Adipocyte (in vitro differentiated cells): ENCODE measurements at regions not wholly inside any gene's neighbourhood (a gene's known extent, or its start where the extent isn't known, plus 50 kb on each side); places are given as distances from the start of the nearest gene placed in this dataset.

Source experiments
- DNase-seq: peaks from one replicate; pipeline ENCODE4 v3.0.0-alpha.2; 2015; ENCODE audit warnings: low read depth
- H3K27me3 ChIP-seq: replicated peaks from 2 replicates; pipeline ENCODE4 v1.7.0; 2013; ENCODE audit warnings: mild to moderate bottlenecking, low read length, moderate library complexity; ENCODE audit not compliant: control insufficient read depth, insufficient read depth
- H3K36me3 ChIP-seq: 2 replicates; pipeline ENCODE4 v1.7.0; 2013; ENCODE audit warnings: low read length, mild to moderate bottlenecking, moderate library complexity; ENCODE audit not compliant: control insufficient read depth, insufficient read depth, severe bottlenecking
- H3K4me1 ChIP-seq: 2 replicates; pipeline ENCODE4 v1.7.0; 2013; ENCODE audit warnings: mild to moderate bottlenecking, low read length, moderate library complexity; ENCODE audit not compliant: control insufficient read depth, insufficient read depth
- H3K4me3 ChIP-seq: 2 replicates; pipeline ENCODE4 v1.7.0; 2013; ENCODE audit warnings: mild to moderate bottlenecking, low read length, moderate library complexity
- H3K9ac ChIP-seq: 2 replicates; pipeline ENCODE4 v1.7.0; 2013; ENCODE audit warnings: mild to moderate bottlenecking, low read length, moderate library complexity
- H3K9me3 ChIP-seq: 2 replicates; pipeline ENCODE4 v1.7.0; 2013; ENCODE audit warnings: mild to moderate bottlenecking, low read length, moderate library complexity; ENCODE audit not compliant: control insufficient read depth

DNA sequence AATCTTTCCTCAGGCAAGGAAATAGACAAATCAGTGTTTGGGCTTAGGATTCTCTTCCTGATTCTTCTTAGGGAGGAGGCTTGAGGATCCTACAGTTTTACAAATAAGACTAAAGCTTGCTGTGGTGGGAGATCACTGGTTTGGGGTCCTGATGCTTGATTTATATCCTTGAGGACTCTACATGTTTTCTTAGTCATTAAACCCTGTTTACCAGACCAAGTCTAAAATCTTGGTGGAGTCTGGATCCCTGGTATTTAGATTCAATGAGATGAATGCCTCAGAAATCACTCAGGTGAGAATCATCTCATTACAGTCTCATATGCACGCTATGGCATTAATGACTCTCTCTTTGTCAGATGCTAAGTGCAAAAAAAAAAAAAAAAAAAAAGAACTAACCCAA, 304.3 kb upstream of the SALL1 start:
- no peak overlapping the region for H3K9ac ChIP-seq
- no peaks in the 10 kb centered on the region for H3K9me3 ChIP-seq
- DNase-seq: no peak
- H3K4me1 ChIP-seq: no peaks in the 10 kb centered on the region
- H3K27me3 ChIP-seq: no peaks in the 10 kb centered on the region
- no peak overlapping the region for H3K4me3 ChIP-seq
- H3K36me3 ChIP-seq: no peaks in the 10 kb centered on the region

DNA sequence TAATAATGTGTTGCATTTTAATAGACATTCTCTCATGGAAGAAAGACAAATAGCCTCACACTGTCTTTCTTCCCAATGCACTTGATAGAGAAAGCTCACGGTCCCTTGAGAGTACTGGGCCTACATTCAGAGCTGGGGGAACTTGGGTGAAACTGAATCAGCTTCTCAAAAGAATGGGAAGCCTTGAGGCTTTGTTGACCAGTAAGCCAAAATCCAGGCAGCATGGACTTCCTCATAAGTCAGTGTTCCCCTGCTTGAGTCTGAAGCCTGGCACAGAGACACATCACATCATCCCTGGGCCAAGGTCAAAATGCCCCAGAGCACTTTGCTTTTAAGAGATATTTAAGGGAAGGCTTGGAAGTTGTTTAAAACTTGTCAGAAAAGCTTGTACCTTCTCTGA, 302.2 kb upstream of the SALL1 start:
- no peaks in the 10 kb centered on the region for H3K36me3 ChIP-seq
- no peak for DNase-seq
- no peak overlapping the region for H3K4me3 ChIP-seq
- H3K9ac ChIP-seq: no peak overlapping the region
- no peaks in the 10 kb centered on the region for H3K4me1 ChIP-seq
- H3K9me3 ChIP-seq: no peaks in the 10 kb centered on the region
- no peaks in the 10 kb centered on the region for H3K27me3 ChIP-seq

DNA sequence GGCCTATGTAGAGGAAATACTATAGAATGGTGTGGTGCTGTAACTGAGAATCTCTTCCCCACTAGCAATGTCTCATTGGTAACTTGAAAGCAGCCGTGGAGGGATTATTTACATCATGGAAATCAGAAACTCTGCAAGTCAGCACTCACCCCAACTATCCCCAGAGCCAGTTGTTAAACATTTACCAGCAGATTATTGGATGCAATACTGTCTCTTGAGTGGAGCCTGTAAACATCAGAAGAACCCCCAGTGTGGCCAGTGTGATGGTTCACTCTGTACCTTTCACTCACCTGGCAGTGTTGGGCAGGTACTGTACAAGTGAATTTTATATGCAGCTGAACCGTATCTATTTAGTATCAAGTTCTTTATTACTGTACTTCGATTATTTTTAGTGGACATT, 299.8 kb upstream of the SALL1 start:
- Histone ChIP-seq H3K4me1 (no peaks in the 10 kb centered on the region), H3K9me3 (no peaks in the 10 kb centered on the region), H3K36me3 (no peaks in the 10 kb centered on the region), H3K9ac (no peak overlapping the region), H3K27me3 (no peaks in the 10 kb centered on the region), H3K4me3 (no peak overlapping the region)
- no peak for DNase-seq

DNA sequence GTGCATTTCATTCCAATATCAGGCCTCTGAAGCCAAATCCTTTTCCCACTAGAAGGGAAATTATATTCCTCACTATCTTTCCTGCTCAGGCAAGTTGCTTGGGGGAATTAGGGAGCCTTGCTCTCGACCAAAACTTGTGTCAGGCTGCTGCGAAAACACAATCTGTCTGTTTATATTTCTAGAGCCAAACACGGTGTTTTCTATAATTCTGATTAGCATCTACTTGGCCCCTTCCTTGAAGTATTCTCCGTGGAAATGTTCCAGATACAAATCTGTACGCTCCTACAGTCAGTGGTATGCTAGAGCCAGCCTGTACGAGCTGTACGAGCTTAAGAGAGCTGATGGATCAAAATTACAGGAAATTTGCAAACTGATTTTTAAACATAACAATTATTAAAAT, 299.3 kb upstream of the SALL1 start:
- DNase-seq: no peak
- Histone ChIP-seq H3K9me3 (no peaks in the 10 kb centered on the region), H3K4me3 (no peak overlapping the region), H3K9ac (no peak overlapping the region), H3K36me3 (no peaks in the 10 kb centered on the region), H3K4me1 (no peaks in the 10 kb centered on the region), H3K27me3 (no peaks in the 10 kb centered on the region)

DNA sequence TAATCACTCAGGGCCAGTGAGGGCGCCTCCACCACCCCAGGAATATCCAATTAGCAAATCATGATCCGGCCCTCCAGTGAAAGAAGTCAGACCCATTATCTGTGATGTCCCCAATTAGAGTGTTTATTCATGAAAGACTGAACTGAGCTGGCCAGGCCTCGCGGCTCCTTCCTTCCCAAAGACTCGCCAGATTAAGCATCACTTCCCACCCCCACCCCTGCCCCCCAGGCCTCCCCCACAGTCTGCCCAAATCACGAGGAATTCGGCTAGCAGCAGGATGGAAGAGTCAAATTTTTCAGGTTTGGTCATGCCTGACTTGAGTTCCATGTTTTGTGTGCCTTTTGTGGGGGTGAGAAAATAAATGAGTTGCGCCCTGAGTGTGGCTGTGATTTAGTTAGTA, 298.4 kb upstream of the SALL1 start:
- no peaks in the 10 kb centered on the region for H3K4me1 ChIP-seq
- H3K9ac ChIP-seq: no peak overlapping the region
- no peaks in the 10 kb centered on the region for H3K36me3 ChIP-seq
- no peaks in the 10 kb centered on the region for H3K9me3 ChIP-seq
- DNase-seq: no peak
- H3K27me3 ChIP-seq: no peaks in the 10 kb centered on the region
- no peak overlapping the region for H3K4me3 ChIP-seq

DNA sequence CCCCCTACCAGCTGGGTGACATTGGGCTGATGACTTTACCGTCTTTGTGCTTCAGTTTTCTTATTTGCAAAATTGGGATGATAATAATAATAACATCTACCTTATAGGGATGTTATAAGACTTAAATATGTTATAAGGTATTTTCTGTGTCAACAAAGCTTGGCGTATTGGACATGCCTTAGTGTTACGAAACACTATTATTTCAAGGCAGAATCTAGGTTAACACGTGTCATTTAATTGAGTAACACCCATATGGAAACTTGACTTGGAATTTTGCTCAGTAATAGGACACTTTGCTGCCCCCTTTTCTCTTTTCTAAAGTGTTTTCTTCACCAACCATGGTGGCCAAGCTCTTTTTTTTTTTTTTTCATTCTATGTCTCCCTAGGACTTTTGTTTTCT, 294.2 kb upstream of the SALL1 start:
- no peaks in the 10 kb centered on the region for H3K36me3 ChIP-seq
- H3K9ac ChIP-seq: no peak overlapping the region
- H3K27me3 ChIP-seq: no peaks in the 10 kb centered on the region
- no peaks in the 10 kb centered on the region for H3K9me3 ChIP-seq
- peak; percentile 2 for DNase-seq
- no peaks in the 10 kb centered on the region for H3K4me1 ChIP-seq
- H3K4me3 ChIP-seq: no peak overlapping the region

DNA sequence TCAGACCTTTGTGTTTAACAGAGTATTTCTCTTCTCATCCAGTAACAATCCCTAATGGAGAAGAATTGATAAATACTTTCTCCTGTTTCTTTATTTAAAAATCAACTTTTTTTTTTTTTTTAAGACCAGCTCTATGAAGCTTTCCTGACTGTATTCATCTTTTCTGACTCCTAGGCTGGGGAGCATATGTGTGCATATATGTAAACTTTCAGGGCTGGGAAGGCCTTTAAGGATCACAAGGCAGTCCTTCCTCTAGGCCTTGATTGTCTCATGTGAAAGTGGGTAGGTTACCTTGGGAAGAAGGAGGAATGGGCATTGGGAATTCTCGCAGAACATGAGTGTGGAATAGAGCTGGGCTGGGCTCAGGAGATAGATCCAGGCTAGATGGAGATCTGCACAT, 292.9 kb upstream of the SALL1 start:
- no peaks in the 10 kb centered on the region for H3K4me1 ChIP-seq
- peaks cover 4% of the 10 kb centered on the region for H3K27me3 ChIP-seq
- H3K4me3 ChIP-seq: no peak overlapping the region
- H3K9ac ChIP-seq: no peak overlapping the region
- H3K9me3 ChIP-seq: no peaks in the 10 kb centered on the region
- H3K36me3 ChIP-seq: no peaks in the 10 kb centered on the region
- no peak for DNase-seq

DNA sequence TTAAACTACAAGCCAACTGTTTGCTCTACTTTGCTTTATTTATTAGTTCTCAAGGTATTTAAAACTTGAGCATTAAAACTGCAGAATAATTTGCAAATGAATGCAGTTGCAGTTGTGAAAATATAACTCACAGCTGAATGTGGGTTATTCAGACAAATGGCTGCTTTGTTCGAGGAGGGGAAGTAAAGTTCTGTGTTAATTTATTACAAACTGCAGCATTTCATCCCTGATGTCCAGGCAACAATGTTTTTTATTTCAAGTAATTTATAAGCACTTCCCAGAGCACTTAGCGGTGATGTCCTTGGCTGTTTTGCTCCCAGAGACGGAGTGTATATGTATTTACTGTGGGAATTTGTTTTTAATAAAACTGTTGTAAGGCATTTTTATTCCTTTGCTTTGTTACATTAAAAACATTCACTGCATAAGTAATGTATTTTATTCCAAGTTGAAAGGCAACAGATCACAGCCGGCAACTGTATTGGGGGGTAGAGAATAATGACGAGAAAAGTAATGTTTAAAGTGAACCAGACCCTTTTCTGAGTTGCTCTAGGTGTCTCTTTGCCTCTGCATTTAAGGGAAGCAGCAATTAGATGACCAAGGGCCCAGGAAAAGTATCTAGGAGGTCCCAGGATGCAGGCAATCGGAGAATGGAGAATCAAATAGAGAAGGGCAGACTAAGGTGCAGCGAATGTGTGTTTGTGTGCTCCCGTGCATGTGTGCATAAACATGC, 291.2 kb upstream of the SALL1 start:
- H3K9ac ChIP-seq: no peak overlapping the region
- no peak for DNase-seq
- no peaks in the 10 kb centered on the region for H3K4me1 ChIP-seq
- H3K9me3 ChIP-seq: no peaks in the 10 kb centered on the region
- no peaks in the 10 kb centered on the region for H3K36me3 ChIP-seq
- peaks cover 8% of the 10 kb centered on the region for H3K27me3 ChIP-seq
- H3K4me3 ChIP-seq: no peak overlapping the region

DNA sequence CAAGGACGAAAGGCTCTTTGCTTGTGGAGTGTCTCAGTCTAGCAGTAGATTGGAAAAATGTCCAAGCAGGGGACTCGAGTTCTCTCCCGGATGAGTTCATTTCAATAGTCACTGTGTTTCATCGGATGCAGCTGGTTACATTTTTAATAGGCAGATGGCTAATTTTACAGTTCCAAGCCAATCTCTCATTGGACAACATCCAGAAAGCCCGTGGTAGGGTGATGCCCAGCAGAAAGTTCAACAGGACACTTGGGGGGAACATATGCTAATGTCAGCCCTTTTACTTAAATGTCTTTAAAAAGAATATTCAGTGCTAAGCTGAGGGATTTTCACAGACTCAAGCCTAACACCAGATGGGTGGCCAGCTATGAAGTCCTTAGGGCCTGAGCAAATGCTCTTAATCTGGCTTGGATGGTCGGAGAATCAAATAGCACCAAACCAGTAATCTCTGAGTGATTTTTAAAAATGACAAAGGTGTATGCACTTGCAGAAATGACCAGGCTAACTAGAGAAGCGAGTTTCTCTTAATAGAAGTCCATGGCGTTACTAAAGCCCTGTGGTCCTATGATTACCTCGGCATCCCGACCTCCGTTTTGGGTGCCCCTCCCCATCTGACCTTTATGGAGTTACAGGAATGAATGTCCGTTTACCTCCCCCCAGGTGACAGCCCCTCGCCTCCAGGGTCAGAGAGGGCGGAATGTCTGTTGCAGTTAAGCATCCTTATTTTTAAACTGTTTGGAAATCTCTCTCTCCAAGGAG, 289.2 kb upstream of the SALL1 start:
- no peak for DNase-seq
- Histone ChIP-seq H3K9ac (no peak overlapping the region), H3K4me3 (no peak overlapping the region), H3K27me3 (peaks cover 8% of the 10 kb centered on the region), H3K36me3 (no peaks in the 10 kb centered on the region), H3K9me3 (no peaks in the 10 kb centered on the region), H3K4me1 (no peaks in the 10 kb centered on the region)

DNA sequence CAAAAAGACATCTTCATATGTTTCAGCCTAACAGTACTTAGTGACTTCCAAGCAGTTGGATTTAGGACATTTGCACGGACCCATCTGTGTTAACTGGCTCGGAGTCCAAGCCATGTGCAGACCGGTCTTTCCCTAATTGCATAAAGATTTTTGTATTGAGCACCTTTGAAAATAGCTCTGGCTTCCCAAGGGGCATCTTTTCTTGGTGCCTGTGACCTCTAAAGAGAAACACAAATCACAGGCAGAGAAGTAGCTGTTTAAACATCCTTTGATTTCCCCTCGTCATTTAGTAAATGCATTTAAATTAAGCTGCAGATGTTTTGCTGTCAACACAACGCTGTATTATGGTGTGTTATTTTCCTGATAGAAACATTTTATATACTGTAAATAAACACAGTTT, 288.2 kb upstream of the SALL1 start:
- Histone ChIP-seq H3K9me3 (no peaks in the 10 kb centered on the region), H3K9ac (no peak overlapping the region), H3K4me1 (no peaks in the 10 kb centered on the region), H3K36me3 (no peaks in the 10 kb centered on the region), H3K4me3 (no peak overlapping the region), H3K27me3 (peaks cover 8% of the 10 kb centered on the region)
- no peak for DNase-seq

DNA sequence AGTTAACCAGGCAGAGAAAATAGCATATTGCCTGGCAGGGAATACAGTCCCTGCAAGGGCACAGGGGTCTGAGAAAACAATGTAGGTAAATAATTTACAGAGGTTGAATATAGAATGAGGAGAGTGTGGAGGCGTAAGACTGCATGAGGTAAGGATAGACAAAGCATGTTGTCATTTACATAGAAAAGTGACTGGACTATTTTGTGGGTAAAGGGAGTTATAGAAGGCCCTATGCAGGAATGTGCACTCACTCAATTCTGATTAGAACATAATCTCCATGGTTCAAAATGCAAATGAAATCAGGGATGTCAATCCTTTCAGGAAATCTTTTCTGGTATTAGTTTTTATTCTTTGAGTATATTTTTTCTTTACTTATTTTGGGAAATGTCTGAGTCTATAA, 285.7 kb upstream of the SALL1 start:
- Histone ChIP-seq H3K9ac (no peak overlapping the region), H3K36me3 (no peaks in the 10 kb centered on the region), H3K27me3 (peaks cover 8% of the 10 kb centered on the region), H3K4me3 (no peak overlapping the region), H3K9me3 (no peaks in the 10 kb centered on the region), H3K4me1 (peaks cover 5% of the 10 kb centered on the region)
- no peak for DNase-seq
